ENCODE measurements at regions not wholly inside any gene's neighbourhood (a gene's known extent, or its start where the extent isn't known, plus 50 kb on each side); places are given as distances from the start of the nearest gene placed in this dataset.

- Histone ChIP-seq H3K27me3 (replicated peaks in 1 of 7) (peaks cover 0 to 92% (median 12%) of the 10 kb centered on the region in 7 donors), H3K4me1 (no peaks in the 10 kb centered on the region), H3K4me3 (no peak overlapping the region), H3K36me3 (no peaks in the 10 kb centered on the region), H3K9me3 (no peaks in the 10 kb centered on the region), H3K27ac (no peak overlapping the region)
- TF ChIP-seq CTCF (IDR thresholded peaks at IDR 0.05 in 8 of 11, conservative IDR thresholded peaks at IDR 0.05 in 3 of 11) (no peak), POLR2A (IDR thresholded peaks at IDR 0.05) (no peak), POLR2AphosphoS5 (IDR thresholded peaks at IDR 0.05) (no peak)
- no peak for DNase-seq
- intact Hi-C loops (cut with DNase I; ENCODE audit: low total_unique reads) = no loop called here
- WGBS, 5 donors = 28 to 41% (median 37%) methylated on average over 6 of the region's 6 CpGs
Measured at GRCh38 chr17:79201119-79201518, 126.5 kb downstream of the ENGASE start.

- 69 to 87% (median 74%) methylated on average over 8 to 10 of the region's 10 CpGs for WGBS, 5 donors
- no peak overlapping the region for H3K4me3 ChIP-seq
- no peaks in the 10 kb centered on the region for H3K4me1 ChIP-seq
- DNase-seq = no peak
- intact Hi-C loops (cut with DNase I; ENCODE audit: low total_unique reads) = no loop called here
- H3K9me3 ChIP-seq = no peaks in the 10 kb centered on the region
- H3K27me3 ChIP-seq (replicated peaks in 1 of 7) = peaks cover 0 to 89% (median 13%) of the 10 kb centered on the region in 7 donors
- no peak overlapping the region for H3K27ac ChIP-seq
- TF ChIP-seq CTCF (IDR thresholded peaks at IDR 0.05 in 8 of 11, conservative IDR thresholded peaks at IDR 0.05 in 3 of 11) = no peak
- no peak for TF ChIP-seq POLR2A (IDR thresholded peaks at IDR 0.05)
- no peak for TF ChIP-seq POLR2AphosphoS5 (IDR thresholded peaks at IDR 0.05)
- H3K36me3 ChIP-seq = no peaks in the 10 kb centered on the region
Measured at GRCh38 chr17:79196913-79197312, 122.3 kb downstream of the ENGASE start.

DNA sequence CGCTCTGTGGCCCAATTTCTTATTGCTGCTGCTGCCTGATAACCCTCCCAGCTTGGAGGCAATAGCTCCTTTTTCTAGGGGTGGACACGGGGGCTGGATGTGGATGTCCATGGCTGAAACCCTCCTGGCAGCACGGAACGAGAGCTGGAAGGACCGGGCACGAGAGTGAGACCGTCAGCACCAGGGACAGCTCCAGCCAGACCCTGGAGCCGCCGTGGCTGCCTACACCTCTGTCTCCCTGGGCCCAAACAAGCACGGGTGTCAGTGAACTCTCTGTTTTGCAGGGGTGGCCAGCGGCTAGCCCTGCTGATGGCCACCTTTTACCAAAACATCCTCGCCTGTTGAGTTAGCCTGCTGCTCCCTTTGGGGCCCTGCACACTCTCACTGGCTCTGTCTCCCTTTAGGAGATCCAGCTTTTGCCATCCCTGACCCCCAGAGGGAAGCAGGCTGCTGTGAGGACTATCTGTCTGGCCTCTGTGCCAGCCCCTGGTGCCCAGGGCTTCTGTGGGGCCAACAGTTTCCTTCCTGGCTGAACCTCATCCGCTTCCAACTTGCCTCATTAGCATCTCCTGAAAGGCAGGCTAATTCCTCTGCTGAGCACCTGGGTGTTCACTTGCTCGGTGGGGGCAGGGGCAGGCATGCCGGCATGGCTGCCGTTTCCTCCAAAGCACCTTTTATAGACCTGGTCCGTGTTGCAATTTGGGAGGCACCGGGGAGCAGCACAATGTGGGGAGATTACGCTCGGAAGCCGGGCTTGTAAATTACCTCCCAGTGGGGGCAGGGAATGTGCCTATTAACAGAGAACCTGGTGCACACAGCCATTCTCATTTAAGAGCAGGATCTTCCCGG is 118.1 kb downstream of the ENGASE start:
- Histone ChIP-seq H3K27ac (no peak overlapping the region), H3K4me1 (no peaks in the 10 kb centered on the region), H3K36me3 (no peaks in the 10 kb centered on the region), H3K9me3 (no peaks in the 10 kb centered on the region), H3K4me3 (no peak overlapping the region), H3K27me3 (replicated peaks in 1 of 7) (peaks cover 2 to 90% (median 39%) of the 10 kb centered on the region in 7 donors)
- no peak for DNase-seq
- intact Hi-C loops (cut with DNase I; ENCODE audit: low total_unique reads) = no loop called here
- TF ChIP-seq CTCF (IDR thresholded peaks at IDR 0.05 in 8 of 11, conservative IDR thresholded peaks at IDR 0.05 in 3 of 11) (no peak), POLR2A (IDR thresholded peaks at IDR 0.05) (no peak), POLR2AphosphoS5 (IDR thresholded peaks at IDR 0.05) (no peak)
- WGBS, 5 donors = 9 to 16% (median 11%) methylated on average over 6 to 22 of the region's 22 CpGs

GRCh38 chr17:79191270-79191934 is 116.8 kb downstream of the ENGASE start:
- Histone ChIP-seq H3K4me1 (no peaks in the 10 kb centered on the region), H3K27me3 (replicated peaks in 1 of 7) (peaks cover 2 to 93% (median 49%) of the 10 kb centered on the region in 7 donors), H3K36me3 (no peaks in the 10 kb centered on the region), H3K9me3 (no peaks in the 10 kb centered on the region), H3K27ac (no peak overlapping the region), H3K4me3 (no peak overlapping the region)
- 37 to 48% (median 40%) methylated on average over 21 of the region's 21 CpGs for WGBS, 5 donors
- no peak for DNase-seq
- no peak for TF ChIP-seq POLR2A (IDR thresholded peaks at IDR 0.05)
- TF ChIP-seq POLR2AphosphoS5 (IDR thresholded peaks at IDR 0.05) = no peak
- TF ChIP-seq CTCF (IDR thresholded peaks at IDR 0.05 in 8 of 11, conservative IDR thresholded peaks at IDR 0.05 in 3 of 11) = no peak
- intact Hi-C loops (cut with DNase I; ENCODE audit: low total_unique reads) = no loop called here
